GM12864 (cell line): ENCODE measurements at regions not wholly inside any gene's neighbourhood (a gene's known extent, or its start where the extent isn't known, plus 50 kb on each side); places are given as distances from the start of the nearest gene placed in this dataset.

ENCODE experiments used
- DNase-seq: peaks from one replicate; pipeline ENCODE4 v3.0.0-alpha.2; 2011; ENCODE audit warnings: low read depth
- H3K4me3 ChIP-seq: 2 replicates; pipeline ENCODE4 v1.5.1; 2011; ENCODE audit warnings: mild to moderate bottlenecking, low read depth, low read length, control low read depth
- TF ChIP-seq, protein P1 (sequence below): IDR thresholded peaks from 2 replicates; pipeline ENCODE4 v1.5.1; 2011; ENCODE audit warnings: low read depth, mild to moderate bottlenecking, moderate library complexity, low read length, control low read depth, inconsistent platforms; ENCODE audit errors: missing control alignments

DNA sequence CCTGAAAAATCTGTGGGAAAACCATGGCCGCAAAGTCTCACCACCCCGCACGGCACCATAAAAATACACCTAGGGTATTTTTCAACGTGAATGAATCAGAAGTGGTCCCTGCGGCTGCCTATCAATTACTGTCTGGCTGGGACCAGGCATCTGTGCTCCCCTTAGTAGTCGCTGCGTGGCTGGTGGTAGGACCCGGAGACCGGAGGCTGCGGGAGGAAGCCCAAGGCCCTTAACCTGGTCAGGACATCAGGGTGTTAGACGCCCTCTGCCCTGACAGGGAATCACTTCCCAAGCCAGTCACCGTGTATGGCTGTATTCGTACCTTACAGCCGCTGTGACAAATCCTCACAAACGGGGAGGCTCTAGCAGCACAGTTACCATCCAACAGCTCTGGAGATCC lies 141.5 kb upstream of the PPP2R2D start:
- no peak overlapping the region for H3K4me3 ChIP-seq
- DNase-seq: no peak
- TF ChIP-seq, protein P1, sequence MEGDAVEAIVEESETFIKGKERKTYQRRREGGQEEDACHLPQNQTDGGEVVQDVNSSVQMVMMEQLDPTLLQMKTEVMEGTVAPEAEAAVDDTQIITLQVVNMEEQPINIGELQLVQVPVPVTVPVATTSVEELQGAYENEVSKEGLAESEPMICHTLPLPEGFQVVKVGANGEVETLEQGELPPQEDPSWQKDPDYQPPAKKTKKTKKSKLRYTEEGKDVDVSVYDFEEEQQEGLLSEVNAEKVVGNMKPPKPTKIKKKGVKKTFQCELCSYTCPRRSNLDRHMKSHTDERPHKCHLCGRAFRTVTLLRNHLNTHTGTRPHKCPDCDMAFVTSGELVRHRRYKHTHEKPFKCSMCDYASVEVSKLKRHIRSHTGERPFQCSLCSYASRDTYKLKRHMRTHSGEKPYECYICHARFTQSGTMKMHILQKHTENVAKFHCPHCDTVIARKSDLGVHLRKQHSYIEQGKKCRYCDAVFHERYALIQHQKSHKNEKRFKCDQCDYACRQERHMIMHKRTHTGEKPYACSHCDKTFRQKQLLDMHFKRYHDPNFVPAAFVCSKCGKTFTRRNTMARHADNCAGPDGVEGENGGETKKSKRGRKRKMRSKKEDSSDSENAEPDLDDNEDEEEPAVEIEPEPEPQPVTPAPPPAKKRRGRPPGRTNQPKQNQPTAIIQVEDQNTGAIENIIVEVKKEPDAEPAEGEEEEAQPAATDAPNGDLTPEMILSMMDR: no peak

DNA sequence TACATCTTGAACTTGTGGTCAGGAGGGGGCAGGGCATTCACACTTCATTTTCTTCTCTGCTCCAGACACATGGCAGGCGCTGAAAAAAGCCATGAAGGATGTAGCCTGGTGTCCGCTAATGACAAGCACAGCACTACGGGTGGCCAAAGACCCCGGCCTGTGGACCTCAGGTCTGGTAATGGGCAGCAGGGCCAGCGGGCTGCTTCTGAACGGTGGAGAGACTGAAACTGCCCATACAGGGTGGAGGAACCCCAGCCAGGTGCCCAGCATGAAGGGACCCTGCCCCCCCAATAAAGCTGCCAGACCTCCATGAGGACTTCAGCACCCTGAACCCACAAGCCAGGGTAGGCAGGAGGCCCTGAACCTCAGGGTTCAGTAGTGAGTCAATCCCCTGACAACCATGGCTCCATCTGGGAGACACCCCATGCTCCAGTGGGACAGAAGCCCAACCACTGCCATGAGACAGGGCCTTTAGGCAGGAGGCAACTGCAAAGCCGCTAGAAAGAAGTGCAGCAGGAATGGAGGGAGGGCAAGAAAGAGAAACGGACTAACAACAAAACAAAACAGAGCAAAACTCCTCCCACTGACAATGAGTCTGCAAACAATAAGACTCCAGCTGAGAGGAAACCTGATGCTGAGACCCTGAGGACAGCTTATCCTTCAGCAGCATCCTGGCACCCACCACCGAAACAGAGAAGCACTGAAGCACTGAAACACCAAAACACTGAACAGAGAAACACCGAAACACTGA lies 140.2 kb upstream of the PPP2R2D start:
- DNase-seq: no peak
- TF ChIP-seq, protein P1: no peak
- H3K4me3 ChIP-seq: no peak overlapping the region

DNA sequence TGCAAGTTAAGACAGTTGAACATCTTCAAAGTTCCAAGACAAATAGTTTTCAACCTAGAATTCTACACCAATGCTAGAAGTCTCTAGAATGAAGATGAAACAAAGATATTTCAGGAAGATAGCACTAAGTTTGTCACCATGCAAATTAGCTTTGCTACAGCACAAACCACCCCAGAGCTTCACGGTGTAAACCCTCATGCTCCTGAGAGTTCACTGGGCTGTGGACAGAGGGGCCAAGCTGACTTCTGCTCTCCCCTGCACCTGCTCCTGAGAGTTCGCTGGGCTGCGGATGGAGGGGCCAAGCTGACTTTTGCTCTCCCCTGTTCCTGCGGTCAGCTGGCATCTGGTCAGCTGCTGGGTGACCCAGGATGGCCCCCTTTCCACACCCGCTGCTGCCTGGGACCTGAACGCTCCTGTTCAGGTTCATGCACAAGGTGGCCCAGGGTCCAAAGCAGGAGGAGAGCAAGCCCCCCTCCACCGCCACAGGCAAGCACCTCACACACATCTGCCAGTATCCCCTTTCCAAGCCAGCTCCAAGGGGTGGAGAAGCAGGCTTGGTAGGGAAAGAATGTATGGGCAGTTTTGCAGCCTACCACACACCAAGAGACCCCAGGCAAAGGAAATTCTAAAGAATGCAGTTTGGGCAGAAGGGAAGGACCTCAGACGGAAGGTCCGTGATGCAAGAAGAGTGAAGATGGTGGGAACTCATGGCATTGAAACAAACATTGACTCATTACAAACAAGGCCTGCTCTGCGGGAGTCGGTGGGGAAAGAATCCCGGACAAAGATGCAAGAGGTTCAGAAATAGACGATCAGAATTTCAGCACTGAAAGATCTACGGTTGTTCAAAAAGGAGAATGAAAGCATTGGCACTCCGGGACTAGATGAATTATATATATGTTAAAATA lies 137.8 kb upstream of the PPP2R2D start:
- DNase-seq: no peak
- TF ChIP-seq, protein P1: no peak
- H3K4me3 ChIP-seq: no peak overlapping the region

DNA sequence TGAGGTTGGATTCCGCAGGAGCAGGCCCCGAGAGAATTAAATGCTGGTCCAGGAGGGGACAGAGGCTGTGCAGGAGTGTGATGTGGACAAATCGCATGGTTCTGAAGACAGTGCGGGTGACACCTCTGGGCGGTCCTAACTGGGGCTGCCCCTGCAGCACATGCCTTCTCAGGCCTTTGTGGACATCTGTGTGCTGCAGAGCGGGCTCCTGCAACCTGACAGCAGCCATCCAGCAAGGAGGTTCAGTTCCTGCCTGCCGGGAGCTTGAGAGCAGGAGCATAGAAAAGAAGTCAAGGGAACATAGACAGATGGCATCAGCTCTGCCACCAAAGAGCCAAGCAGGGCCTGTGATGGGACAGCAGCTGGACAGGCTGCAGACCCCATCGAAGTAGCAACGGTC lies 135.9 kb upstream of the PPP2R2D start:
- TF ChIP-seq, protein P1: no peak
- H3K4me3 ChIP-seq: no peak overlapping the region
- no peak for DNase-seq

DNA sequence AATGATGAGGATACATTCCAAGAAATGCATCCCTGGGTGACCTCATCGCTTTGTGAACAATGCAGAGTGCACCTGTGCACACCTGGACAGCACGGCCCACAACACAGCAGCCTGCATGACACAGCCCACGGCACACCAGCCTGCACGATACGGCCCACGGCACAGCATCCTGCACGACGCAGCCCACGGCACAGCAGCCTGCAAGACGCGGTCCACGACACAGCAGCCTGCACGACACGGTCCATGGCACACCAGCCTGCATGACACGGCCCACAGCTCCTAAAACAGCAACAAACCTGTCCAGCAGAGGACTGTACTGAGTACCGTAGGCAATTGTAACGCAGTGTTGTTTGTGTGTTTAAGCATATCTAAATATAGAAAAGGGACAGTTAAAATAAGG lies 134.7 kb upstream of the PPP2R2D start:
- H3K4me3 ChIP-seq: no peak overlapping the region
- TF ChIP-seq, protein P1: no peak
- no peak for DNase-seq

DNA sequence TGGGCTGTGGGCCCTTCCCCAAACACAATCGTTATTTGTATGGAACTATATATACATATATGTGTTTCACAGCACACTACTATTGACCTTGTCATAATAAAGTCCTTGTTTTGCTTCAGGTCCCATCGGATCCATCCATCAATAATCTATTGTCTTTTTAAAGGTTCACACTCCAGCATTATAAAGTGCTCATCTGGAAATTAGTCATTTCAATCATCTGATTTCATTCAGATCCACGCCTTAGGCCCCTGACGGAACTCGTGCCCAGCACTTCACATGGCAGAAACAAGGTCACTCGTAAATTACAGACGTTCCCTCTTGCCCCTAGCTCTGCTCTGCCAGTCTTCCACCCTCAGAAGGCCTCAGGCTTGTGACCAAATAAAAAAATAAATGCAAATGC lies 133.1 kb upstream of the PPP2R2D start:
- TF ChIP-seq, protein P1: no peak
- no peak for DNase-seq
- H3K4me3 ChIP-seq: no peak overlapping the region
